GM21367 (cell line): ENCODE measurements at regions not wholly inside any gene's neighbourhood (a gene's known extent, or its start where the extent isn't known, plus 50 kb on each side); places are given as distances from the start of the nearest gene placed in this dataset.

Source experiments
- ATAC-seq: cut with Tn5 transposase; IDR thresholded peaks from one replicate; pipeline ENCODE4 v1.9.1; 2021; ENCODE audit not compliant: unreplicated experiment

- no peak for ATAC-seq
These were observed 87.1 kb upstream of the PUDP start for GRCh38 chrX:7235071-7235470.

DNA sequence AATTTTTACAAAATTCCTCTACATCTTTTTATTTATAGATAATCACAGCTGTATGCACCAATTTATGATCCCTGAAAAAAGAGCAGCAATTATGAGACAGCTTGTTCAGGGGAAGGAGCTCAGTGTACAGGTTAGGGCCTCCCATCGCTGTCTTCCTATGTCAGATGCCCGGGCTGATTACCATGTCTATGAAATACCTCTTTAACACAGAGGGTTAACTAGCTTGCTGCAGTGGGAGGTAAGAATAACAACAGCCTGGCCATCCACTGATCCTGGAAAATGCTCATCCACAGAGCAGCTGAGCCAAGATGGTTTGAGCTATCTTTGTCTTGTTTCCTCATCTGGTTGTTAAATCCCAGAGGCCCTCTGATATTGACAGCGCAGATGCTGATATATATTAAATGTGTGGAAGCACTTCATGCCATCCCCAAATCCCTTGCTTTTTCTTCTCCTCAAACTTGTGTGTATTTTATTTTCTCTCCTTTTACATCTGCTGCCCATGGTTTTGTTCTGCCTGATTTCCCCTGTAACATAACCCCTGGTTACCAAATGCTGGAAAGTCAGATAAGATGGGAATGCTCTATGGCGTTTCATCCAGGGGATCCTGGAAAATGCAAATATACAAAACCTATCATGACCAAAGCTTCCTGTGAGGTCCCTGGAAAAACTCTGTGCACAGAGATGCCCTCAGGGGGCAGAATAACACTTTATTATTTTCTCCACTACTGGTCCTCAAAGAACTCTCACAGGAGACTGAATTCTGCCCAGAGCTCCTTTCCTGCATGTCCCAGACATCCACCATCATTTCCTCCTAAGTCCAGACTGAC lies 85.8 kb upstream of the PUDP start:
- ATAC-seq: no peak

DNA sequence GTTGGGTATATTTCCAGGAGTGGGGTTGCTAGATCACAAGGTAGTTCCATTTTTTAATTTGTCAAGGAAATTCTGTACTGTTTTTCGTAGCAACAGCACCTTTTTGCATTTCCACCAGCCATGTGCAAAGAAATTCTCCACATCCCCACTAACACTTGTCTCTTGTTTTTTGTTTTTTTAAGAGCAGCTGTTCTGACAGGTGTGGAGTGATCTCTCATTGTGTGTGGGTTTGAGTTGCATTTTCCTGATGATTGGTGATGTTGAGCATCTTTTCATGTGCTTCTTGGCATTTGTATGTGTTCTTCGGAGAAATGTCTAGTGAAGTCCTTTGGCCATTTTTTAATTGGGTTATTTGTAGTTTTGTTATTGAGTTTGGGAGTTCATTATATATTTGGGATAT lies 80.3 kb upstream of the PUDP start:
- ATAC-seq: no peak

DNA sequence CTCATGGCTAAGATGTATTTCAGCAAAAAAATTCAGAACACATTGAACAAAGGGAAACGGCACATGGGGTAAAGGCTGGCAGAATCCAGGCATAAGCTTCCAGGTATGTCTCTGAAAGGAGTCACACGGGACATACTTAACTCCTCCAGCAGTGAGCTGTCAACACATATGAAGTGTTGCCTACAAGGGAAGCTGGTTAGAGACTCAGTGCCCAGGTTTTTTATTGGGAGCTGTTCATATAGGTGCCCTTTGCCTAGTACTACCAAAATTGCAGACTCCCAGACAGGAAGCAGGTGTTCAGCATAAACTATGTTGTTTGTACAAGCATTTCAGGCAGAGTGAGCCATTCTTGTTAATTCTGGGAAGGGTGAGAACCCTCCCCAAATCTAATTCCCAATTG lies 77.4 kb upstream of the PUDP start:
- no peak for ATAC-seq

- ATAC-seq: no peak
These were observed 75.3 kb upstream of the PUDP start for GRCh38 chrX:7223271-7223670.

DNA sequence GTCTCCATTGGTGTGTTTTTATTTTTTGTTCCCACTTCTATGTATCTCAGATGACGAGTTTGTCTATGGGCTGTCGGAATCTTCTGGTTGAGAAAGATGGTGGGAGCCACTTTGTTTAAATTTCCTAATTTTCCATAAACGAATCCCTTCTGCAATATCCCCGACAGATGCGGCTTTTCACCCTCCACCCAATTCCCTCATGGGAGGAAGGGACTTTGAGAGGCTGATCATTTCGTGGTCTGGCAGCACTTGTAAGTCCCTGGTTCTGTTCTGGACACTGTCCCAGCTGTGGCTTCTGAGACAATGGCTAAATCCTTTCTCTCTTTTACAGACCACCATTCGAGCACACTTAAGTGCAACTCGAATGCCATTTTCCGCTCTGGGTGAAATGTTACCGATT lies 72.2 kb upstream of the PUDP start:
- ATAC-seq: no peak

- ATAC-seq: no peak
These were observed 71.3 kb upstream of the PUDP start for GRCh38 chrX:7219153-7219705.

DNA sequence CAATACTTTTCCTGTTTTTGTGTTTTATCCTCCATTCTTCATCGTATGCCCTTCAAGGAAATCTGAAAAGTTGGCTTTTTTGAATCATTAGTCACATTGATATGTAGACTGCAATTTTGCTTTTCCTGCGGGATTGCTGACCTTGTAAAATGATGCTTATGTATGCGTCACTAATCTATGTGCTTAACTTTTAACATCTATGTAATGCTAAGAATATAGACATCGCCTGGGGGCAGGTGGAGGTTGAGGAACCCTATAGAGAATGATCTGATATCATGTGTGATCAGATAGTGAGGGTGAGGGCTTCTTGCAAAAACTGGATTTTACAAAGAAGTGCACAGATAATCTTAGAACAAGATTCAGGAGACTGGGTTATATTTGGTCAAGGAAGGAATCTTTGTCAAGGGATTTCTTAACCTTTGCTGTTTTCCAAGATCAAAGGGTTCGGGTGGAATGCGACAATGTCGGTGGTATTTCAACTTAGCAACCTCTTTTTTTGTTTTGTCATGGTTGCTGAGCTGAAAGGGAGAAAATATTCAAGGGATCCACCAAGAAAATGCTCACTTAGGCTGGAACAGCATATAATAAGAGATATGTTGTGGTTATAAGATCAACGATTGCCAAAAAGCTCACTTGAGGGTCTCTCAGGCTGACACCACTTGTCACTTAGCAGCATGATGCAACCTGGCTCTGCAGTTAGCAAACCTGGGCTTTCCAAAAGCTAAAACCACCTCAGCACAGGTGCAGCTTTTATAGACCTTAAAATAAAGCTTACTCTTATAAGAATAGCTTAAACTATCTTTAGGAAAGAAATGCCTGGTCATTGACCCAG lies 70.6 kb upstream of the PUDP start:
- no peak for ATAC-seq

- ATAC-seq: no peak
These were observed 69.1 kb upstream of the PUDP start for GRCh38 chrX:7216981-7217587.

- ATAC-seq: no peak
These were observed 67.9 kb upstream of the PUDP start for GRCh38 chrX:7215842-7216241.

DNA sequence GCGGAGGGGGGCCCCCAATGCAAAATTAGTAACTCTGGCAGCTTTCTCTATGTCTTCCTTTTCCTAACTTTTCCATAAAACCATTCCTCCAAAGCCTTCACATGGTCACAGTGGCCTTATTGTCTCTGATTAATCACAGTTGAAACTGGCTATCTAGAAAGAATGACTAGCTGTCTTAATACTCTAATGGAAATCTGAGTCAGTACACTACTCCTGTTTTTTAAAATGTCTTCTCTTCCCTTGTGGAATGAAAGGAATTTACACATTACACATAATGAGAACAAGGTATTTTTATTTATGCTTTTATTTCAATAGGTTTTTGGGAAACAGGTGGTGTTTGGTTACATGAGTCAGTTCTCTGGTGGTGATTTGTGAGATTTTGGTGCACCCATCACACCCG lies 66.3 kb upstream of the PUDP start:
- no peak for ATAC-seq

- no peak for ATAC-seq
These were observed 57.2 kb upstream of the PUDP start for GRCh38 chrX:7205037-7205577.

GRCh38 chrX:7204619-7205018 lies 56.7 kb upstream of the PUDP start:
- ATAC-seq: no peak

GRCh38 chrX:7202206-7202605 lies 54.3 kb upstream of the PUDP start:
- no peak for ATAC-seq

DNA sequence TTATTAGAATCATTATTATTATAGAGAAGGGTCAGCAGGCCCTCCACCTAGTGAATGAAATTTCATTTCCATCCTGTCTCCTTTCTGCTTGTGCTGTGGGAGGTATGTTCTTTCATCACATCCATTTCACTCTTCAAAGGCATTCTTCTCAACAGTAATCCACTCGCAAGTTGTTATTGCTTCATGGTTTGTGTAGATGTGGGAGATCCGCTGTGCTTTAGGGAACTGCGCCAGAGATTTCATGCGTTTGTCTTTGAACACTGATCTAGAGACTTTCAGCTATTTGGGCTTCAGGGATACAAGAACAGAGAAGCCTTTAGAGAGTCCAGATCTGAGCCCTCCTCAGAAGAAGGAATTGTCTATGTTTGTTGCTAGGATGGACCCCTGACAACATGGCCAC lies 53.5 kb upstream of the PUDP start:
- ATAC-seq: no peak

DNA sequence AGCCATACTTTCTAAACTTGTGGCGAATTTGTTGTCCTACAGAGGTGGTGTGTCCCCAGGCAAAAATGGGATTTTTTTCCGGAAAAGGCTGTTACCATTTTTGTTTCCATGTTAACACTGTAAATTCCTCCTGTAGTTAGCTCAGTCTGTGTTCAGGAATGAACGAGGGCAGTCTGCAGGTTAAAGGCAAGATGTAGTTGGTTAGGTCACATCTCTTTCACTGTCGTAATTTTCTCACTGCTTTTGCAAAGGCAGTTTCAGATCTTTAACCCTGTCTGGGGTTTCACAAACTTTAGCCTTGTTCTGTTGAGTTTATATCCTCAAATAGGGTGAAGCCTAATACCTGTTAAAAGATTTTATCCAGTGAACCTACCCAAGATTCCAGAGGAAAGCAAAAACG lies 50.5 kb upstream of the PUDP start:
- no peak for ATAC-seq
